Activated CD4-positive, alpha-beta T cell treated with anti-CD3 and anti-CD28 coated beads, Interleukin-2, amount 10 ng/mL, durations not matched to agents 24 days and 14 days (primary cell): ENCODE measurements at regions not wholly inside any gene's neighbourhood (a gene's known extent, or its start where the extent isn't known, plus 50 kb on each side); places are given as distances from the start of the nearest gene placed in this dataset.
"Not testable (repeated sequence)": the region's sequence is repeated elsewhere in the genome, so short reads cannot be mapped to it uniquely, and the experiment has no call there.

Experiments used
- DNase-seq: peaks from one replicate; pipeline ENCODE4 v3.0.0; 2022
- H3K27ac Mint-ChIP-seq: one replicate; pipeline ENCODE4 v1.8.0; 2022; ENCODE audit warnings: mild to moderate bottlenecking, mixed read lengths
- H3K27me3 Mint-ChIP-seq: one replicate; pipeline ENCODE4 v1.8.0; 2022; ENCODE audit warnings: mixed read lengths
- H3K36me3 Mint-ChIP-seq: one replicate; pipeline ENCODE4 v1.8.0; 2022; ENCODE audit warnings: low read depth, mild to moderate bottlenecking, mixed read lengths
- H3K4me1 Mint-ChIP-seq: one replicate; pipeline ENCODE4 v1.8.0; 2021; ENCODE audit warnings: mixed read lengths
- H3K4me3 Mint-ChIP-seq: one replicate; pipeline ENCODE4 v1.8.0; 2022; ENCODE audit warnings: mild to moderate bottlenecking, moderate library complexity, mixed read lengths
- H3K9me3 Mint-ChIP-seq: one replicate; pipeline ENCODE4 v1.8.0; 2021; ENCODE audit warnings: mixed read lengths
- intact Hi-C: fragments of 100-400 bp; cut with micrococcal nuclease; formaldehyde crosslinking; loops from one replicate; pipeline ENCODE4 v1.15.1; 2023

DNA sequence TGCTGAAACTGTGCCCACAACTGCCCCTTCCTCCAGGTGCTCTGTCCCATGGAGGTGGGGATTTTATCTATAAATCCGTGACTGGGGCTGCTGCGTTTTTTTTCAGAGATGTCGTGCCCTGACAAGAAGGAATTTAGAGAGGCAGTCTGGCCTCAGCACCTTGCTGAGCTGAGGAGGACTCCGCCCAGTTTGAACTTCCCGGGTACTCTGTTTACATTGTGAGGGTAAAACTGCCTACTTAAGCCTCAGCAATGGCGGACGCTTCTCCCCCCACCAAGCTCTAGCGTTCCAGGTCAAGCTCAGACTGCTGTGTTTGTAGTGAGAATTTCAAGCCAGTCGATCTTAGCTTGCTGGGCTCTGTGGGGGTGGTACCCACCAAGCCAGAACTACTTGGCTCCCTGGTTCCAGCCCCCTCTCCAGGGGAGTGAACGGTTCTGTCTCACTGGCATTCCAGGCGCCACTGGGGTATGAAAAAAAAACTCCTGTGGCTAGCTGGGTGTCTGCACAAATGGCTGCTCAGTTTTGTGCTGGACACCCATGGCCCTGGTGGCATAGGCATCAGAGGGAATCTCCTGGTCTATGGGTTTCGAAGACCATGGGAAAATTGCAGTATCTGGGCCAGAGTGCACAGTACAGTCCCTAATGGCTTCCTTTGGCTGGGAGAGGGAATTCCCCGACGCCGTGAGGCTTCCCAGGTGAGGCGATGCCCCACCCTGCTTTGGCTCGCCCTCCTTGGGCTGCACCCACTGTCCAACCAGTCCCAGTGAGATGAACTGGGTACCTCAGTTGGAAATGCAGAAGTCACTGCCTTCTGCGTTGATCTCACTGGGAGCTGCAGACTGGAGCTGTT lies 68.5 kb upstream of the SGO1 start:
- Mint-ChIP-seq H3K4me1 (no peaks in the 10 kb centered on the region), H3K9me3 (peaks cover 4% of the 10 kb centered on the region), H3K36me3 (no peaks in the 10 kb centered on the region), H3K4me3 (no peak overlapping the region), H3K27ac (no peak overlapping the region), H3K27me3 (no peaks in the 10 kb centered on the region)
- DNase-seq, result no peak
- intact Hi-C loops, result no loop called here

GRCh38 chr3:20250786-20251185 lies 64.8 kb upstream of the SGO1 start:
- Mint-ChIP-seq H3K36me3 (no peaks in the 10 kb centered on the region), H3K4me1 (no peaks in the 10 kb centered on the region), H3K27ac (no peak overlapping the region), H3K9me3 (peaks cover 8% of the 10 kb centered on the region), H3K27me3 (no peaks in the 10 kb centered on the region), H3K4me3 (no peak overlapping the region)
- no peak for DNase-seq
- intact Hi-C loops, result no loop called here

- Mint-ChIP-seq H3K9me3 (peaks cover 8% of the 10 kb centered on the region), H3K27ac (no peak overlapping the region), H3K27me3 (no peaks in the 10 kb centered on the region), H3K4me1 (no peaks in the 10 kb centered on the region), H3K4me3 (no peak overlapping the region), H3K36me3 (no peaks in the 10 kb centered on the region)
- intact Hi-C loops, result no loop called here
- DNase-seq, result no peak
These were observed 64.3 kb upstream of the SGO1 start for GRCh38 chr3:20250314-20250713.

GRCh38 chr3:20246662-20247061 lies 60.7 kb upstream of the SGO1 start:
- peaks cover 3% of the 10 kb centered on the region for H3K27me3 Mint-ChIP-seq
- no peak for DNase-seq
- intact Hi-C loops, result no loop called here
- no peak overlapping the region for H3K4me3 Mint-ChIP-seq
- H3K27ac Mint-ChIP-seq, result no peak overlapping the region
- no peaks in the 10 kb centered on the region for H3K4me1 Mint-ChIP-seq
- H3K9me3 Mint-ChIP-seq, result peaks cover 7% of the 10 kb centered on the region
- H3K36me3 Mint-ChIP-seq, result no peaks in the 10 kb centered on the region

GRCh38 chr3:20245781-20246180 lies 59.8 kb upstream of the SGO1 start:
- Mint-ChIP-seq H3K9me3 (peaks cover 7% of the 10 kb centered on the region), H3K27me3 (peaks cover 3% of the 10 kb centered on the region), H3K4me3 (no peak overlapping the region), H3K36me3 (no peaks in the 10 kb centered on the region), H3K4me1 (no peaks in the 10 kb centered on the region), H3K27ac (no peak overlapping the region)
- DNase-seq, result no peak
- intact Hi-C loops, result no loop called here

- Mint-ChIP-seq H3K4me3 (no peak overlapping the region), H3K27me3 (peaks cover 3% of the 10 kb centered on the region), H3K36me3 (no peaks in the 10 kb centered on the region), H3K27ac (no peak overlapping the region), H3K4me1 (peaks cover 2% of the 10 kb centered on the region), H3K9me3 (peaks cover 4% of the 10 kb centered on the region)
- intact Hi-C loops, result no loop called here
- DNase-seq, result no peak
These were observed 54.3 kb upstream of the SGO1 start for GRCh38 chr3:20240154-20240883.

GRCh38 chr3:20238199-20238598 lies 52.2 kb upstream of the SGO1 start:
- H3K4me3 Mint-ChIP-seq, H3K27ac Mint-ChIP-seq: not testable (repeated sequence)

GRCh38 chr3:20236603-20237002 lies 50.6 kb upstream of the SGO1 start:
- Mint-ChIP-seq H3K9me3 (no peaks in the 10 kb centered on the region), H3K27me3 (no peaks in the 10 kb centered on the region), H3K4me1 (peaks cover 2% of the 10 kb centered on the region), H3K27ac (no peak overlapping the region), H3K36me3 (no peaks in the 10 kb centered on the region), H3K4me3 (no peak overlapping the region)
- intact Hi-C loops, result no loop called here
- no peak for DNase-seq

More at GRCh38 chr3:20238199-20238598, 52.2 kb upstream of the SGO1 start:
- H3K27me3 Mint-ChIP-seq, H3K4me1 Mint-ChIP-seq, H3K36me3 Mint-ChIP-seq, H3K9me3 Mint-ChIP-seq, intact Hi-C loops, DNase-seq: not testable (repeated sequence)
